H1 (cell line): ENCODE measurements at regions not wholly inside any gene's neighbourhood (a gene's known extent, or its start where the extent isn't known, plus 50 kb on each side); places are given as distances from the start of the nearest gene placed in this dataset.

Source experiments
- HDAC6 ChIP-seq: IDR thresholded peaks from one replicate; pipeline ENCODE4 v1.7.1; 2012; ENCODE audit warnings: low read depth, mild to moderate bottlenecking, inconsistent platforms, low read length, moderate library complexity
- RBBP5 ChIP-seq: IDR thresholded peaks from 2 replicates; pipeline ENCODE4 v1.7.1; 2012; ENCODE audit warnings: low read depth, mild to moderate bottlenecking, inconsistent platforms, low read length, moderate library complexity, borderline replicate concordance
- YY1 ChIP-seq: IDR thresholded peaks from 2 replicates; pipeline ENCODE4 v1.6.1; 2011; ENCODE audit warnings: low read depth, mild to moderate bottlenecking, low read length

- TF ChIP-seq YY1: no peak
- no peak for TF ChIP-seq HDAC6
- TF ChIP-seq RBBP5: no peak
Observed at GRCh38 chr14:25436906-25437305, 387.0 kb upstream of the STXBP6 start (continued).
